ENCODE measurements at regions not wholly inside any gene's neighbourhood (a gene's known extent, or its start where the extent isn't known, plus 50 kb on each side); places are given as distances from the start of the nearest gene placed in this dataset.

DNA sequence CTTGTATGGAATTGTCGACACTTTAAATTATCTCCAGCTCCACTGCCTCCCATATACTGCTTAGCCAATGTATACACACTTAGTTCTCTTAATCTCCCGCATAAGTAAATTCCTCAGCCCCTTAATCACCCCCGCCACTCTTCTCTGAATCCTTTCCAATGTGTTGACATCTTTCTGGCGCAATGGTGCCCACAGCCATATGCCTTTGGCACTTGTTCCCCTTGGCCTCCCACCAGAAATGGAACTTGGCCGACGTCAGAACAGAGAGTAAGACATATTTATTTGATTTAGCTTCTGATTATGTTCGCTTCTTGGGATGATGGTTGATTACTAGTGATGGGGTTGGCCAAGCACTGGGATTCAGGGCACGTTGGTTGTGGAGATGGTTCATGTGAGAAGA, 1089.3 kb upstream of the CELF4 start:
- TF ChIP-seq CTCF (IDR thresholded peaks at IDR 0.05; ENCODE audit: insufficient read depth, low read depth, low read length) (no peak), EZH2 (IDR thresholded peaks at IDR 0.05; ENCODE audit: insufficient read depth, low read length) (no peak)
